Neural crest cell (in vitro differentiated cells): ENCODE measurements at regions not wholly inside any gene's neighbourhood (a gene's known extent, or its start where the extent isn't known, plus 50 kb on each side); places are given as distances from the start of the nearest gene placed in this dataset.

ENCODE experiments used
- DNase-seq: peaks from one replicate; pipeline ENCODE4 v3.0.0; 2021; ENCODE audit warnings: low read depth, mixed read lengths, low spot score
- H3K27ac Mint-ChIP-seq: one replicate; pipeline ENCODE4 v1.8.0; 2021; ENCODE audit warnings: mild to moderate bottlenecking, mixed read lengths; ENCODE audit not compliant: unreplicated experiment
- H3K27me3 Mint-ChIP-seq: 2 replicates; pipeline ENCODE4 v1.8.0; 2021; ENCODE audit warnings: low read depth, mild to moderate bottlenecking, mixed read lengths
- H3K36me3 Mint-ChIP-seq: 2 replicates; pipeline ENCODE4 v1.8.0; 2021; ENCODE audit warnings: low read depth, mild to moderate bottlenecking, mixed read lengths
- H3K4me1 Mint-ChIP-seq: 2 replicates; pipeline ENCODE4 v1.8.0; 2021; ENCODE audit warnings: mixed read lengths
- H3K4me3 Mint-ChIP-seq: one replicate; pipeline ENCODE4 v1.8.0; 2021; ENCODE audit warnings: mild to moderate bottlenecking, mixed read lengths
- H3K9me3 Mint-ChIP-seq: 2 replicates; pipeline ENCODE4 v1.8.0; 2021; ENCODE audit warnings: mixed read lengths
- TF ChIP-seq, protein P1 (sequence below): fragments of 200-600 bp; sonication (generic); conservative IDR thresholded peaks from 2 replicates; pipeline ENCODE4 v1.5.0; 2021; ENCODE audit warnings: antibody characterized with exemption, mild to moderate bottlenecking

DNA sequence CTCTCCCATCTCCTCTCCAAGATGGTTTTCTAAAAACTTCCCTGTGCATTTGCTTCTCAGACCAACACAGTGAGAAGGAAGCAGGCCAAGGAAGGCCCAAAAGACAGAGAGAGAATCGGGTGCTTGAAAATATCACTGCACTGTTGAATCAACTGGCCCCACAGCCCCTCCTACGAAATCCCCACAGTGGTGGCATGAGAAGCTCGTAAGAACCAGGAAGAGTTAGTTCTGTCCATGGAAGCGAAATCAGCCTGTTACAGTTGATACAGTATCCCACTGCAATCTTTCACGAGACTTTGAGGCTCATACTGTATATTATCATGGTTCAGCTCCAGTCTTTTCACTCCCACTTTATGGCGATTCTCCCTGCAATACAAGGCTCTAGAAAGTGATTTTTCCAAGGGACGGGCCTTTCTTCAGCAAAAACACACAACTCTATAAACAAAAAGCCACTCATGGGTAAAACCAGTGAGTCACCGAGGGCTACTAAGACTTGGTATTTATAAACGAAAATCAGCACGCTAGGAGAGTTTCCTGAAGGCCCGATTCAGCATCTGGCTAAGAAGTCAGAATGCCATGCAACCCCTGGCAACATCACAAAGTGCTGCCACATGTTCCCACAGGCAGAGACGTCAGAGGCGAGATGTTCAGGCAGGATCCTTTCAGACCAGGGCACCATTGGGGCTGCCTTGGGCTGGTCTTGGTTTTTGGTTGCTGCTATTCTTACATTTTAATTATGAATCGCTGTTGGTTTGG, 185.7 kb downstream of the IRX5 start:
- Mint-ChIP-seq H3K27me3 (no peaks in the 10 kb centered on the region), H3K36me3 (no peaks in the 10 kb centered on the region)

DNA sequence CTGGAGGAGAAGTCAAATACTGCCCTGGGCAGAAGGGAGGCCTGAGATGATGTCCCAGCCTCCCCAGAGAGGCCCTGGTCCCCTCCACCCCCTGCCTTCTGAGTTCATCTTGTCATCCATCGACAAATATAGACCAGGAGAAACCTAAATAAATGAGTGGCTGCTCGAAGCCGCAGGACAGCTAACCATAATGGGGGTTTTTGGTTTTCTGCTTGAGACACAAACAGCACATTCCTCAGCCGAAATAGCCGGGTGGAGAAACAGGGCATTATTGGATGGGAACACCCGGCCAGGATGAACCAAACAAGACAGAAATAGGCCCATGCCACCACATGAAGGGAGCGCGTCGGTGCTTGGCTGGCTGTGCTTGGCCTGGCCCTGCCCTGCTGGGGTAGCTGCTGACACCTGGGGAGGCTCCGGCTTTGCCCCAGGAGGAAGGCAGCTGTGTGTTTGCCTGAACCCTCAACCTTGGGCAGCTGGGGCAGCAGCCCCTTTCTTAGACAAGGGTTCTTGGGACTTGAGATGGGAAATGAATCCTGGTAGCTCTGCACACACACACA, 188.1 kb downstream of the IRX5 start:
- peaks cover 12% of the 10 kb centered on the region for H3K4me1 Mint-ChIP-seq
- H3K27me3 Mint-ChIP-seq, result no peaks in the 10 kb centered on the region
- H3K9me3 Mint-ChIP-seq, result no peaks in the 10 kb centered on the region
- H3K27ac Mint-ChIP-seq, result no peak overlapping the region
- DNase-seq, result no peak
- TF ChIP-seq, protein P1, sequence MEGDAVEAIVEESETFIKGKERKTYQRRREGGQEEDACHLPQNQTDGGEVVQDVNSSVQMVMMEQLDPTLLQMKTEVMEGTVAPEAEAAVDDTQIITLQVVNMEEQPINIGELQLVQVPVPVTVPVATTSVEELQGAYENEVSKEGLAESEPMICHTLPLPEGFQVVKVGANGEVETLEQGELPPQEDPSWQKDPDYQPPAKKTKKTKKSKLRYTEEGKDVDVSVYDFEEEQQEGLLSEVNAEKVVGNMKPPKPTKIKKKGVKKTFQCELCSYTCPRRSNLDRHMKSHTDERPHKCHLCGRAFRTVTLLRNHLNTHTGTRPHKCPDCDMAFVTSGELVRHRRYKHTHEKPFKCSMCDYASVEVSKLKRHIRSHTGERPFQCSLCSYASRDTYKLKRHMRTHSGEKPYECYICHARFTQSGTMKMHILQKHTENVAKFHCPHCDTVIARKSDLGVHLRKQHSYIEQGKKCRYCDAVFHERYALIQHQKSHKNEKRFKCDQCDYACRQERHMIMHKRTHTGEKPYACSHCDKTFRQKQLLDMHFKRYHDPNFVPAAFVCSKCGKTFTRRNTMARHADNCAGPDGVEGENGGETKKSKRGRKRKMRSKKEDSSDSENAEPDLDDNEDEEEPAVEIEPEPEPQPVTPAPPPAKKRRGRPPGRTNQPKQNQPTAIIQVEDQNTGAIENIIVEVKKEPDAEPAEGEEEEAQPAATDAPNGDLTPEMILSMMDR, result no peak
- H3K4me3 Mint-ChIP-seq, result no peak overlapping the region
- no peaks in the 10 kb centered on the region for H3K36me3 Mint-ChIP-seq

More for the DNA sequence above, 185.7 kb downstream of the IRX5 start:
- H3K9me3 Mint-ChIP-seq, result no peaks in the 10 kb centered on the region
- peaks cover 11% of the 10 kb centered on the region for H3K4me1 Mint-ChIP-seq
- TF ChIP-seq, protein P1, result no peak
- DNase-seq, result no peak
- H3K27ac Mint-ChIP-seq, result no peak overlapping the region
- H3K4me3 Mint-ChIP-seq, result no peak overlapping the region

DNA sequence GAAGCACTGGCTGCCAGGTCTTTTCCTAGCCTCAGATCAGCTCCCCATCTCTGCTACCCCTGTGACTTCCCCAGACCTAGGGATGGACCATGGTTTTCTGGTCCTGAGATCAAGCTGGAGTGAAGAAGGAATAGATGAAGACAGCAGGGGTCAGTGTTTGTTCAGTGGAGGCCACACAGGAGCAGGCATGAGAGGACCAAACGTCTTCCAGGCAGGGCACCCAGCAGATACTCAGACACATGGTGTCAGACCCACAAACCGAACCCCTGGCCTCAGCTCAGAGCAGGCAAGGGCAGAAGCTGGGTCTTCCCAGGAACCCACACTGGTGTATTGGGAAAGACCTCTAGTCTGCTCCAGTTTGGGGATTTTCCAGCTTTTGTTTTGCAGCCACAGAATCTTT, 189.7 kb downstream of the IRX5 start:
- H3K4me1 Mint-ChIP-seq, result peaks cover 12% of the 10 kb centered on the region
- DNase-seq, result no peak
- H3K36me3 Mint-ChIP-seq, result no peaks in the 10 kb centered on the region
- H3K27me3 Mint-ChIP-seq, result peaks cover 5% of the 10 kb centered on the region
- no peak overlapping the region for H3K27ac Mint-ChIP-seq
- TF ChIP-seq, protein P1, result peak; percentile 21
- no peak overlapping the region for H3K4me3 Mint-ChIP-seq
- H3K9me3 Mint-ChIP-seq, result no peaks in the 10 kb centered on the region

DNA sequence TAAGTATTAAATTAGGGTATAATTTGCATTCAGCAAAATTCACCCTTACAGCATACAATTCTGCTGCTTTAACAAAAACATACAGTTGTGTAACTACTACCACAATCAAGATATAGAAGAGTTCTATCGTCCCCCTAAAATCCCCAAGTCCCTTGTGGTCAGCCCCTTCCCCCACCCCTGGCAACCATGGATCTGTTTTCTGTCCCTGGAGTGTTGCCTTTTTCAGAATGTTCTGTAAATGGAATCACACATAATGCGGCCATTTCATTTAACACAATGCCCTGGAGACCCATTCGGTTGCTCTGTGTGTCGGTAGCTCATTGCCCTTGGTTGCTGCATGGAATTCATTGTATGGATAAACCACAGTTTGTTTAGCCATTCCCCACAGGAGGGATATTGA, 190.2 kb downstream of the IRX5 start:
- Mint-ChIP-seq H3K36me3 (no peaks in the 10 kb centered on the region), H3K4me3 (no peak overlapping the region), H3K4me1 (peaks cover 12% of the 10 kb centered on the region), H3K27me3 (peaks cover 5% of the 10 kb centered on the region), H3K27ac (peak overlapping the region; percentile 75), H3K9me3 (no peaks in the 10 kb centered on the region)
- TF ChIP-seq, protein P1, result no peak
- DNase-seq, result no peak

DNA sequence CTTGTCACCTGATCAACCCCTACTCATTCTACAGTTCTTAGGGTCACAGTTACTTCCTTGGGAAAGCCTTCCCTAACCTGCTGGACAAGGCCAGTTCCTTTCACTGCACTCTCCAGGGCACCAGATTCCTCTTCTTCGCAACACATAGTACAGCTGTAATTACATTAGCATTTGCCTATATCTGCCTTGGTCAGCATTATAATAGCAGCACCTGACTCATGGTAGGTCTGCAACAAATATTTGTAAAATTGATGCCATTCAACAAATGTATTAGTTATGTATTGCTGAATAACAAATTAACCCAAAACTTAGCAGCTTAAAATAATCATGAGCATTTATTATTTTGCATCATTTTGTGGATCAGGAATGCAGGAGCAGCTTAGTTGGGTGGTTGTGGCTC, 193.0 kb downstream of the IRX5 start:
- Mint-ChIP-seq H3K36me3 (no peaks in the 10 kb centered on the region), H3K4me3 (no peak overlapping the region), H3K4me1 (peaks cover 12% of the 10 kb centered on the region), H3K27ac (no peak overlapping the region), H3K9me3 (no peaks in the 10 kb centered on the region), H3K27me3 (peaks cover 14% of the 10 kb centered on the region)
- no peak for DNase-seq
- TF ChIP-seq, protein P1, result no peak
